Loucy (cell line): ENCODE measurements at regions not wholly inside any gene's neighbourhood (a gene's known extent, or its start where the extent isn't known, plus 50 kb on each side); places are given as distances from the start of the nearest gene placed in this dataset.

Experiments used
- EZH2phosphoT487 ChIP-seq: fragments of 200-600 bp; IDR thresholded peaks from 2 replicates; pipeline ENCODE4 v1.6.1; 2018; ENCODE audit warnings: antibody characterized with exemption, mild to moderate bottlenecking, moderate library complexity, borderline replicate concordance
- TF ChIP-seq, protein P1 (sequence below): fragments of 200-600 bp; sonication (generic); conservative IDR thresholded peaks from 2 replicates; pipeline ENCODE4 v1.5.1; 2014; ENCODE audit warnings: mild to moderate bottlenecking, antibody characterized with exemption, low read length

DNA sequence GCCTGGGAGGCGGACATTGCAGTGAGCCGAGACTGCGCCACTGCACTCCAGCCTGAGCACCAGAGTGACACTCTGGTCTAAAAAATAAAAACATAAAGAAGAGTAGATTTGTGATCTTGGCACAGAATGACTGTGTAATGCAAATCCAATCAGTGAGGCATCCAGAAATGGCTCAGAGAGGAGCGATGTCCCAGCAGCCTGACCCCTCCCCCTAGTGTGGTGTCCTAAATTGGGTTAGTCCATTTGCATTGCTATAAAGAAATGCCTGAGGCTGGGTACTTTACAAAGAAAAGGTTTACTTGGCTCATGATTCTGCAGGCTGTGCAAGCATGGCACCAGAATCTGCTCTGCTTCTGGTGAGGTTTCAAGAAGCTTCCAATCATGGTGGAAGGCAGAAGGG lies 59.1 kb upstream of the ZNF30 start:
- TF ChIP-seq, protein P1, sequence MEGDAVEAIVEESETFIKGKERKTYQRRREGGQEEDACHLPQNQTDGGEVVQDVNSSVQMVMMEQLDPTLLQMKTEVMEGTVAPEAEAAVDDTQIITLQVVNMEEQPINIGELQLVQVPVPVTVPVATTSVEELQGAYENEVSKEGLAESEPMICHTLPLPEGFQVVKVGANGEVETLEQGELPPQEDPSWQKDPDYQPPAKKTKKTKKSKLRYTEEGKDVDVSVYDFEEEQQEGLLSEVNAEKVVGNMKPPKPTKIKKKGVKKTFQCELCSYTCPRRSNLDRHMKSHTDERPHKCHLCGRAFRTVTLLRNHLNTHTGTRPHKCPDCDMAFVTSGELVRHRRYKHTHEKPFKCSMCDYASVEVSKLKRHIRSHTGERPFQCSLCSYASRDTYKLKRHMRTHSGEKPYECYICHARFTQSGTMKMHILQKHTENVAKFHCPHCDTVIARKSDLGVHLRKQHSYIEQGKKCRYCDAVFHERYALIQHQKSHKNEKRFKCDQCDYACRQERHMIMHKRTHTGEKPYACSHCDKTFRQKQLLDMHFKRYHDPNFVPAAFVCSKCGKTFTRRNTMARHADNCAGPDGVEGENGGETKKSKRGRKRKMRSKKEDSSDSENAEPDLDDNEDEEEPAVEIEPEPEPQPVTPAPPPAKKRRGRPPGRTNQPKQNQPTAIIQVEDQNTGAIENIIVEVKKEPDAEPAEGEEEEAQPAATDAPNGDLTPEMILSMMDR: no peak
- no peak for TF ChIP-seq EZH2phosphoT487
